Tongue (tissue), 1 donor: ENCODE measurements at regions not wholly inside any gene's neighbourhood (a gene's known extent, or its start where the extent isn't known, plus 50 kb on each side); places are given as distances from the start of the nearest gene placed in this dataset.

ENCODE experiments used
- DNase-seq: peaks from one replicate; pipeline ENCODE4 v3.0.0-alpha.2; 2015

DNA sequence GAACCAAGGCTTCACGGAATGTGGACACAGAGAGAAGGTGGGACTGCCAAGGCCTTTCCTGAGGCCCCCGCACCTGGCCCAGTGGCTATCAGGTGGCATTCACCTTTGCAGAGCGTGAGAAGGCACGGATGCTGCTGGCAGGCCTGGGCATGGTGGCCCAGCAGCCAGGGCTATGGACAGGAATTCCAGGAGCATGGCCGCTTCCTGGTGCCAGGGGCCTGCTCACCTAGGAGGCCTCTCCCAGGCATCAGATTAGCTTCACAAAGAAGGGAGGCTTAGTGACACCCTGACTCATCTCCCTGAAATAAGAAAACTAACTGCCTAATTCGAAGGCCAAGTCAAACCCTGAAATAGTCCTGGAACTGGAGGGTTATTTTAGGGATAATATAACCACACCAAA lies 155.8 kb downstream of the TEX29 start:
- DNase-seq = no peak

DNA sequence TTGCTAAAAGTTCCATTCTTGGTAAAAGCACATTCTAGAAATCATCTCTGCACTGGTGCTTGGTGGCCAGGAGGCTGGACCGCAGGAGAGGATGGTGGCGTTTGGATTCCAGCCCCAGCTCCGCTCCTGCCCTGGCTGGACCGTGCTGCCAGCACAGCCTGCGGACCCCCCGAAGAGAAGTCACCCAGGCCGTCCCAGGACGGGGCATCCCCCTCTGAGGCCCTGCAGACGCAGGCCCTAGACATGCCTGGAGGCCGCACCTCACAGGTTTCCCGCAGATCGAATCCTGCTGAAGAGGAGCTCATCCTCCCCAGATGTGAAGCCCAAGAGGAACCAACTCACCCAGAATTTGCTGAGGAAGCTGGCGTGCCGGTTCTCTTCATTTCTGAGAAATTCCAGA lies 159.0 kb downstream of the TEX29 start:
- no peak for DNase-seq

DNA sequence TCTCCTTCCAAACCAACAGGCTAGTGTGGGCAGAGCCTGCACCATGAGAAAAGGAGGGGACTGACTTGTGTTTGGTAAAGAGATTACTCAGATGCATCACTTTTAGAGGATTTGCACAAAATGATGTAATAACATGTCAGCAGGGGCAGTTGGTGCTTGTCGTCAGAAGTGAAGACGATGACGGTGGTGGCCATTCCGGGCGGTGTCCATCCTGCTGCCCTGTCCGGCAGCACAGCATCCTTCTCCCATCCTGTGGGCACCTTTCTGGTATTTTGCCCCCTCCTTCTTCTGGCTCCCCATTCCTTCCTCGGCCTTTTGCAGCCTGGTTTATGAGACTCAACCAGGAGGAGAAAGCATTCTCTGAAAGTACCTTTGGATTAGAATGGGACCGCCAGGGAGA lies 160.1 kb downstream of the TEX29 start:
- DNase-seq = no peak

DNA sequence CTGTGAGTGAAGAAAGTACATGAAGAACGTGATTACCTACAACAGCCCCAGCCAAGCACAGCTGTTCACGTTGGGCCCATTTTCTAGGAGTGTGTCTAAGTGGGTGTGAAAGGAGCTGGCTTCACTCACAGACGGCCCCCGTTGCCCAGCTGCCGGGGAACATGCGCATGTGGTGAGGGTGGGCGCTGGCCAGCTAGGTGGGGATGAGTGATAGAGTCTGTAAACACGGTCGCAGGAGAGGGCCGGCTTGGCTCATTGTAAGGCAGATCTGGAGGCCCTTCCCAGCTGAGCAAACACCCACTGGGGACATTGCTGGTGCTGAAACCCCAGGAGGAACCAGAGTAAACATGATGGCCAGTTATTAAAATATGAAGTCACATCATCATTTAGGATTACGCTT lies 160.5 kb downstream of the TEX29 start:
- peak; percentile 48 for DNase-seq

- DNase-seq = no peak
Observed at GRCh38 chr13:111482126-111482525, 161.7 kb downstream of the TEX29 start.

GRCh38 chr13:111482806-111483620 lies 162.6 kb downstream of the TEX29 start:
- DNase-seq = no peak

- DNase-seq = no peak
Observed at GRCh38 chr13:111483621-111483987, 163.2 kb downstream of the TEX29 start.

- peak; percentile 62 for DNase-seq
Observed at GRCh38 chr13:111484141-111484925, 163.9 kb downstream of the TEX29 start.

DNA sequence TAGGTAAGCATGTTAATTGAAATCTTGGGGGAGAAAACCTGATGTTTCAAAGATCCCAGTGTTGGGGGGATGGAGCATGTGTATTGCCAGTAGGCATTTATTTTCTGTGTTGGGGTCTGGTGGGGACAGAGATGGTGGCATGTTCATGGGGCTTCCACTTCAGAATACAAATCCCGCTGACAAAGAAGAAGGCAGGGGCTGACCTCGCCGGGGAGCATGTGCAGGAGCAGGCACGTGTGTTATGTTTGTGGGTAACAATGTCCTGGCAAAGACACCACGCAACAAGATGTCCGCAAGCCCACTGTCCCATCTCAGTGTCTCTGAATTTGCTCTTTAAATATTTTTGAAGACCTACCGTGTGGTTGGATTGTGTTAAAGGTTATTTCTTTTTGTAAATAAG lies 164.5 kb downstream of the TEX29 start:
- no peak for DNase-seq

DNA sequence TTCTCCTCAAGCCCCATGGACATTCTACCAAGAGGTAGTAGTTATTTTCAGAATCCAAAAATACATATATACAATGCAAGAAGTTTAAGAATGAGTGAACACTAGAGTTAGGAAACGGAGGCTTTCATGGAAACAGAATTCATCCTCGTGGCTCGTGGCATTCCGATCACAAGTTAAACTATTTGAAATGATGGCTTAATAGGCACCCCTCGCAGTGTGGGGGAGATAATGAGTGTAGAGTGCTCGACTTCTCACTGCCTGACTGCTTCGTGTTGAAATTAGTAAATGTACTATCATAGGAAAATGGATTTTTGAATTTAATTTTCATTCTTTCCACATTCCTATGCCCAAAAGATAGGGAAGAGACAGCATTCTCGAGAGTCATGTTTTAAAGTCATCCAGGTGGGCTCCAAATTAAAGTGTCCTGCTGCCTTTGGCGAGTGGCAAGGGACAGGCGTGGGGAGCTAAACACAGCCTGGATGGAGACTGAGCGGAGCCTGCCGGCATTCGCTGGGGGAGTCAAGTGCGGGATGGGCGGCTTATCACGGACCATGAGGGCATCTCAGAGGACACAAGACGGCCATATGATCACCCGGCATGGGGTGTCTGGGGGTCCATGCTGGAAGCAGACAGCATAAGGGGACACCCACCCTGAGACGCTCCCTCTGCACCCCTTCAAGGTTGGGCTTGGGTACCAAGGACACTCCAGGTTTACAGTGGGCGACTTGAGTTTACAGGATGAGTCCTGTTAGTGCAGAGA lies 165.2 kb downstream of the TEX29 start:
- no peak for DNase-seq

DNA sequence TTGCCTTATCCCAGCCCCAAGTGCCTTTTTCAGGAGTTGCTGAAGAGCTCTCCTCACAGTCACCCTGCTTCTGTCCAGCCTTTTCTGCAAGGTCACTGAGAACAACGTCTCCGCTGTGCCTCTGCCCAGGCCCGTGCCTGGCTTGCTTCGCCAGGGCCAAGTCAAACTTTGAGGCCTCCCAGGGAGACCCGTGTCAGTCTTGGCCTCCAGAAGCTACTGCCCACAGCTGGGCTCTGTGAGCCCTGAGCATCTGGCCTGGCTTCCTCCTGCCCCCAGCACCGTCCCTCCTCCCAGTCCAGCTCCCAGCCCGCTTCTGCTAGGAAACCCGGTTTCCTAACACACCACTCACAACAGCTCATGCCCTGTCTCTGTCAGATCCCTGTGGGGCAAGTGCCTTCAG lies 165.9 kb downstream of the TEX29 start:
- no peak for DNase-seq

GRCh38 chr13:111486801-111487200 lies 166.4 kb downstream of the TEX29 start:
- no peak for DNase-seq

GRCh38 chr13:111488486-111489132 lies 168.2 kb downstream of the TEX29 start:
- DNase-seq = no peak

DNA sequence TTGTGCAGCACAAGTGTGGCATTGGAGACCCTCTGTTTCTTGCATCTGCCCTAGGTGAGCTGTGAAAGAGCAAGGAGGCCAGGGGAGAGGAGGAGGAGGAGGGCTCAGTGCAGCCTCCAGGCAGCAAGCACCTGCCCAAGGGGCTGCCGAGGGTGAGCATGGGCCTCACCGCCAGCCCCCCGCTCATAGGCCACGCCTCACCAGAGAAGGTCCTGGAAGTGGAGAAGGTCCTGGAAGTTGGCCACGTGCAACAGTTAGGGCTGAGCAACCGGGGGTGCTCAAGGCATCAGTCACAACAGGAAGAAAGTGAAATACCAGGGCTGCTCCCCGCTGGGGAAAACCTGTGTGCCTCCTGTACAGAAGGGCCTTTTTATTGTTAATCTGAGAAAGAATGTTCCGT lies 168.9 kb downstream of the TEX29 start:
- DNase-seq = no peak

- DNase-seq = no peak
Observed at GRCh38 chr13:111490611-111491010, 170.2 kb downstream of the TEX29 start.

- DNase-seq = peak; percentile 12
Observed at GRCh38 chr13:111491021-111491420, 170.6 kb downstream of the TEX29 start.

DNA sequence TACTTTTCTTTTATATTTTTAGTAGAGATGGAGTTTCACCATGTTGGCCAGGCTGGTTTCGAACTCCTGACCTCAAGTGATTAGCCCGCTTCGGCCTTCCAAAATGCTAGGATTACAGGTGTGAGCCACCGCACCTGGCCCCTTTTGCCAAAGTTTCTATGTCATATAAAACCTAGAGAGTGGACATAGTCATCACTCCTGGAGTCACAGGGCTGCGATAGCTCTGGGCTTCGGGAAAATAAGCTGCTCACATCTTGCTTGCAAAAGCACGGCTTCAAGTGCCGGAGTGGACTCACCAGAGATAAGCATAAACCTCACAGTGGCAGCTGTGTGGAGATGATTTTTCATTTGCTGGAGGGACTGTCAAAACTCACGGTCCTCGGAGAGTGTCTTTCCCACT lies 171.2 kb downstream of the TEX29 start:
- DNase-seq = no peak

- no peak for DNase-seq
Observed at GRCh38 chr13:111492341-111492950, 172.0 kb downstream of the TEX29 start.

DNA sequence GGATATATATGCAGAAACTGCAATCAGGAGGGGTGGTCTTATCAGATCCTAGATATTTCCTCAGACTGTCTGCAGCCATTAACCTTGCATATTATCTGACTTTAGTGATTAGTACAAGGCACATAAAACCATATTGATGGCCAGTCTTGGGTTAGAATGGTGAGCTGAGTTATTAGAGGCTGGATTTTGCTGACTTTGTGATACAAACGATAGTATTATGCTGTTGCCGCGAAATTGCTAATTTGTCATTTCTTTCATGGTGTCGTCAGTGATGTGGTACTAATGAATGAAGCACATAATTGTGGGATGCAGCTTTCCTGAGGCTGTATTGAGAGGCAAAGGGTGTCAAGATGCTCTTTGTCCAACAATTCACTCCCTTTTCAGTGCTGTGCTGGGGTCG lies 172.5 kb downstream of the TEX29 start:
- no peak for DNase-seq

- DNase-seq = no peak
Observed at GRCh38 chr13:111493468-111493867, 173.0 kb downstream of the TEX29 start.

DNA sequence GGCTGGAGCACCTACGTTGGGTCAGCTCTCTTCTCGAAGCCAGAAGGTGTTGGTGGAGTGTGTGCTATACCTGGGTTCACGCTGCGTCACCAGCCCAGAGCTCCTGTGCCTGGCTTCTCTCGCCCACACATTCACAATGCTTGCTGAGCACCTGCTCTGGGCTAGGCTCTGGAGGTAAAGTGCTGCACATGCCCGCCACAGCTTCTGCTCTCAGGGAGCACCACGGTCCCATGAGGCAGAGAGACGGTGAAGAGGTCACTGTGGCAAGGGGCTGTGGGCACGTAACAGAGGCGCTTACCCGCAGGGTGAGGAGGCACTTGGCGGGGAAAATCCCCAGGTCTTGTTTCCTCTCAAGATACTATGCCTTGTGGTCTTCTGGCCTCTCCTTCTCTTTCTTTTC lies 174.2 kb downstream of the TEX29 start:
- DNase-seq = no peak
